GM19324 (cell line): ENCODE measurements at regions not wholly inside any gene's neighbourhood (a gene's known extent, or its start where the extent isn't known, plus 50 kb on each side); places are given as distances from the start of the nearest gene placed in this dataset.
"Not testable (repeated sequence)": the region's sequence is repeated elsewhere in the genome, so short reads cannot be mapped to it uniquely, and the experiment has no call there.

Experiments used
- ATAC-seq: cut with Tn5 transposase; IDR thresholded peaks from one replicate; pipeline ENCODE4 v1.9.1; 2021; ENCODE audit warnings: mild to moderate bottlenecking, moderate library complexity; ENCODE audit not compliant: unreplicated experiment, low FRiP score

DNA sequence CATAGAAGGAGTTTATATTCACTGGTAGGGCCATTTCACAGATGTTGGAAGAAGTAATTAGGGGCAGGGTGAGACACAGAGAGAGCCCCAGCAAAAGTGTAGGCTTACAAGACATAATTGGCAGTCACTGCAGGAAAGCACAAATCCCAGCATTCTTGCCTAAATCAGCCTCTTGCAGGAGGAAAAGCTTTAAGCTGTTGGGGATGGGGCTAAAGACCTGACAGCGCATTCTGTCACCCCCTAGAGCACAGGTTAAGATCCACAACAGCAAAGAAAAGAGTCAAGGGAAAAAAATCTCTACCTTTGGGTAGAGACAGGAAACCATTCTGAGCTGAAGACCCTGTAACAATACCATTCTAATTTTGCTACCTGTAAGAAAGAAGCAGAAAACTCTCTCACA is 409.0 kb downstream of the DAD1 start:
- no peak for ATAC-seq

DNA sequence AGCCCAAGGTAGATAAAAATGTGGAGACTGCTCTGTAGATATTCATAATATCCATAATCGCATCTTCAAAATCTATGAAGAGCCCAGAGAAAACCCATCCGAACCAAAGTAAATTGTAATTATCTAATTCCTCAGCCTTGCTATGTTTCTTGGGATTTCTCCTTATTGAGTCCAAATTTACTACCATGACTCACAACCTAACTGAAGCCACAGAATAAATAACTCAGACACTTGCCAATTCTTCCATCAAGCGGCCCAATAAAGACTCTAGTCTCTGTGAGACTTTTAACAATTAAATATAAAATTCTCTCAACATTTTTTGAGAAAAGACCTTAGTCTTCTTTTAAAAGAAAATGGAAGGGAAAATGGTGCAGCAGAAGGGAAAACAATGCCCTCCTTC is 409.8 kb downstream of the DAD1 start:
- no peak for ATAC-seq

DNA sequence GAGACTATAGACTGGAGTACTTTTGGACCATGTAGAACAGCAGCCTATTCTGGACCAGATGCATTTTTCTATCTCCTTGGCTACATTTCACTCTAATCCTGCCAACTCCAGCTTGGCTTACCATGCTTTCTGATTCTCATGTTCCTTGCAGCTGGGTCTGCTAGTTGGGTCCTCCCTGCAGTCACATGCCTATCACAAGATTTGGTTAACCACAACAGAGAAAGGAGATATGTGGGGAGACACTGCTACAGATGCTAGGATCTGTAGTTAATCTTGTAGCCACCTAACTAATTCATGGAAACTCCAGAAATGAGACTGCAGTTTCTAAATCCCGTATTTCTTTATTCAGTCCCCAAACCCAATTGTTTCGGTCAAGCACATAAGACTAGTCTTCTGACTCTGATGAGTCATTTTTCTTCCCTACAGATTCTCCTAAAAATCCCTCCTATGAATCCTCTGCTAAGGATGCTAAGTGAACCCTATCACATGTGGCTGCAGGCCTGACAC is 410.6 kb downstream of the DAD1 start:
- ATAC-seq, result no peak

DNA sequence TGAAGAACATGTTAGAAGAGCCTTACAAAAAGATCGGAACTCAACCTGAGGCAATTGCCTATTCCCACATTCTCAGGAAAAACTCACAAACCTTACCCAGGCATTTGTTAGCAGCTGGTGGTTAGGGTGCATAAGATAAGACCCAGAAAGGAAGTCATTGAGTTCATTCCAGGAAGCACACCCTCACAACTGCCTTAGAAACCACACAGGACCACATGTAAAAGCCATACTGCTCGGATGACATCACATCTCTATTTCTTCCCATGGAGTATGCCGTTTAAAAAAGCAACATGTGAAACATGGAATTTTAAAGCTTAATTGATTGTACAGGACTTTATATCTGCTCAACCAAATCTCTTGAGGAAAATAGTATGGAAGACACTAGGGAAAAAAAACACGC is 411.2 kb downstream of the DAD1 start:
- no peak for ATAC-seq

DNA sequence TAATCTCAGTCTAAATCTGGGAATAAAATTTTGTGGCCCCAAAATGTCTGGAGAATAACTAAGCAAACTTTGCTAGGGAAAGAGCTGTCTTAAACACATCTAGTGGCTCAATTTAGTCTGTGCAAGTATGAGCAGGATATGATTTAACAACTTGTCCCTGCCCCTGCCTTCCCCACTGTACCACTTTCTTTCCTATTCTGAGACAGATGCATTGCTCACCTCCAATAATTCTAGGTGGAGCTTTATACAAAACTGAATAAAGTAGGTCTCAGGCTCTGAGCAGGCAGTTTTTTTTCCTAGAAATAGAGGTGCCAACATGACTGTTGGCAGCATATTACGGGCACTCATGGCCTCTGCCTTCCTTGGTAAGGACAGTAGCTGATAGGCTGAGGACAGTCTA is 412.1 kb downstream of the DAD1 start:
- ATAC-seq, result no peak

DNA sequence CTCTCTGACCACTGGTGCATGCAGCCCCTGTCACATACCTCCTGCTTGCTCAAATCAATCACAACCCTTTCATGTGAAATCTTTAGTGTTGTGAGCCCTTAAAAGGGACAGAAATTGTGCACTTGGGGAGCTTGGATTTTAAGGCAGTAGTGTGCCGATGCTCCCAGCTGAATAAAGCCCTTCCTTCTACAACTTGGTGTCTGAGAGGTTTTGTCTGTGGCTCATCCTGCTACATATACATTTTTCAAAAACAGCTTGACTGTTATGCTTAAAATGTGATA is 413.8 kb downstream of the DAD1 start:
- ATAC-seq, result not testable (repeated sequence)

DNA sequence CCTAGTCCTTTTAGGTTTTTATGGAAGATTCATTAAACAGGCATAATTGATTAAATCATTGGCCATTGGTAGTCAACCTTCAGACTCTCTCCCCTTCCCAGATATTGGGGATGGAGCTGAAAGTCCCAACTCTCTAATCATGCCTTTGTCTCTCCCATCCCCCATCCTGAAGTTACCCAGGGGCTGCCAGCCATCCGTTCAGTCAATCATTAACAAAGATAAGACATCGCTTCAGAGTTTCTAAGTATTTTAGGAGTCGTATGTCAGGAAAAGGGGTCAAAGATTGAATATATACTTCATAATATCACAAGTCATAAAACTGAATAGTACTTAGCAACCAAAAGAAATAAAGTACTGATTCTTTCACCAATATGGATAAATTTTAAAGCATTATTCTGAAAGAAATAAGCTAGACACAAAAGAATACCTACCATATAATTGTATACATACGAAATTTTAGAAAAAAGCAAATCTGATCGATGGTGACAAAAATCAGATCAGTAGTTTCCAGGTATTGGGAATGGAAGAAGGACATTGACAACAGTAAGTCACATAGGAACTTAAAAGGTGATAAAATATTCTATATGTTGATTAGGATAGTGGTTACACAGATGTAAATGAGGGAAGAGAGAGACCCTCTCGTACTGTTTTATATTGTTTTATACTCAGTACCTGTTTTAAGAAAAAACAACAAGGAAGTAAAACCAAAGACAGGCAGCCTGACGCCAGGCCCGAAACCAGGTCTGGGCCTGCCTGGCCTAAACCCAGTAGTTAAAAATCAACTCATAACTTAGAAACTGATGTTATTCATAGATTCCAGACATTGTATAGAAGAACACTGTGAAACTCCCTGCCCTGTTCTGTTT is 414.4 kb downstream of the DAD1 start:
- ATAC-seq, result no peak

DNA sequence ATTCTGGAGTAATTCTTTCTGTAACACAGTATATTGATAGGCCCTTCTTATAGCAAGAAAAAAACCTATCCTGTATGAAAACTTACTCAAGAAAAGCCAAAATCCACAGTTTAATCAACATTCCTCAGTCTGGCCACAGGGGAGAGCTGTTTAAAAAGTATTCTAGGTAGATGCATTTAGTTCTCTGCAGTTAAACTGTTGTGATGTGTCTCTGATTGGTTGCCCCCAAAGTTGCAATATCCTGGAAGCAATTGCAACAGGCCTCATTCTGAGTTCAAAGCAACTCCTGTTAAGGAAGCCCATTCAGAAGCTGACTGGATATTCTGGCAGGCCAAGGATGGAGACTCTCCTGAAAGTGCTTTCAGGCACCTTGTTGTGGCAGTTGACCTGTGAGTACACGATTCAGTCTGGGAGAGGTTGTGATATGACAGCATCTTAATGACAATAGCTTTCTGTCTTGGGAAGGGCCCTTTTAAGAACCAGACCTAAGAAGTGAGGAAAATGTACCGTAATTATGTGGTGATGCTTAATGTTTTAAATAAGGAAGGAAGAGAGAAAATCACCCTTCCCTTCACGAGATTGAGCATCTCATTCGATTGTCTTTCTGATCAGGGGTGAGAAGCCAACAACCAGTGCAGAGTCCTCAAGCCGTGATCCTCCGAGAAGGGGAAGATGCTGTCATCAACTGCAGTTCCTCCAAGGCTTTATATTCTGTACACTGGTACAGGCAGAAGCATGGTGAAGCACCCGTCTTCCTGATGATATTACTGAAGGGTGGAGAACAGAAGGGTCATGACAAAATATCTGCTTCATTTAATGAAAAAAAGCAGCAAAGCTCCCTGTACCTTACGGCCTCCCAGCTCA is 420.7 kb downstream of the DAD1 start:
- ATAC-seq, result no peak

DNA sequence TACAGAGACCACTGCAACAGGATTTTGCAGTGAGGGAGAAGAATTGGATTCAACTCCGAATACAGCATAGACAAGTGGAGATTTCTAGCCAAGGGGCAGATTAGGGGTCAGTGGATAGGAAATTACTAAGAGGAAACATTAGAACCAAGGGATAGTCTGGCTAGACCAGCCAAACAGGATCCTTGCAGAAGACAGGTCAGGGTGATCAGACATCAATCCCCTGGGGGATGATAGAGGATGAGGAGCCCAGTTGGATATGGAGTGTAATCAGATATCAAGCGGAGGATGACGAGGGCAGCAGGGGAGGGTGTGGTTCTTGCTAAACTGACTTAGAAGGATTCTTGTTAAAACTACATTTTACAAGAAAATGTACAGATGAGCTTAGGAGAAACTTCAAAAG is 424.4 kb downstream of the DAD1 start:
- no peak for ATAC-seq

DNA sequence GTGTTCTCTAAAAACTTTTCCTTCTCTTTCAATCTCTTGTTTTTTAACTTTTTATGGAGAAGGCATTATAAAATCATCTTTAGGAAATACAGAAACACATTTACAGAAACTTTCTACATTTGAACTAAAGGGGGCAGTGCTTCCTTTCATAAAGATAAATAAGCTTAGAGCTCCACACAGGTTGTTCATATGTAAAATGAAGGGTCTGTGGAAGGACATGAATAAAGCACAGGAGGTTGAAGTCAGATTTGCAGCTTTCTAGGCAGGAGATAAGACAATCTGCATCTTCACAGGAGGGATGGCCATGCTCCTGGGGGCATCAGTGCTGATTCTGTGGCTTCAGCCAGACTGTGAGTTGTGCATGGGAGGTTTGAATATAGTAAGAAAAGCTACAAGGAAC is 426.0 kb downstream of the DAD1 start:
- ATAC-seq, result no peak

DNA sequence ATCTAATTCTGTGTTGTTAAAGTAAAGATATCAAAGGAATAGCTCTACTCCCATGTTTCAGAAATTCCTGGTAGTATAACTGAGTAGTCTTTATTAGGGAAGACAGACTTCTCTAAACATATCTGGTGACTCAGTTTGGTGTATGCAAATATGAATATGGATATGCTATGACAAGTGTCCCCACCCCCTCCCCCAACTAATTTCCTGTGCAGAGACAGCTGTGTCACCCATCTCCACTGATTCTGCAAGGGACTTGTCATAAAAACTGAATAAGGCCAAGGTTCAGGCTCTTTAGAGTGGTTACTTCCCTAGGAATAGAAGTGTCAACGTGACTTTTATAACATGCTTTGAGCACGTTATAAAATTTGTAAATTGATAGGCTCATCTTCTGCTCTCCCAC is 429.1 kb downstream of the DAD1 start:
- ATAC-seq, result no peak

DNA sequence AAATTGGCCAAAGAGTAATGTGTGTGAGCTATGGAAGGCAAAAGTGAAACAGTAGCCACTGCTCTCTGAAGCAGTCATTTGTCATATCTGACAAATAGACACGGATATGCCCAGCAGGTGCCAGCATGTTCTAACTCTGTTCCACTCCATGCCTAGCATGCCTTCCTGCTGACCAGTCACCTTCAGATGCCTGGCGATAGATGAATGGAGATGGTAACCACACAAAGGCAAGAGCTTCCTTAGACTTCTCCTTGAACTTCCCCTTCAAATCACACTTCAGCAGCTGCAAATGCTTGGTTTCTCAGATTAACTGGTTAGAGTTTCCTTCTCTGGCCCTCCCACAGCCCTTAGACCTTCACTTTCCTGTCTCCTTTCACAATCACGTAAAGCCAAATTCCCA is 429.9 kb downstream of the DAD1 start:
- ATAC-seq, result no peak

DNA sequence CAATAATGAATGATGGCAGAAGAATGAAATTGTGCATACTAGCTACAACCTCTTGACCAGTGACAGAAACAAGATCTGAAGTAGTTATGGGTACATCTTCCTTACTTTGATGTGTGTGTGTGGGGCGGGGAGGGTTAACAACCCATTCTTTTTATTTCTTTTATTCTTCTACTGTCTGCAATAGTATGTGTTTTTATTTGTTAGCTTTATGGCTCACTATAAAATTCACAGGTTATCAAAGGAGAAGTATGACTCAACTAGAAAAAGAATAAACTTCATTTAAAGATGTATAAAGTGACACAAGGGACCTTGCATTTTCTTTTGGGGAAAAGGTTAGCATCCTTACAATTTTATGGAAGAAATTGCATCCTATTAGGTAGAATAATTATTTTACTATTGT is 430.5 kb downstream of the DAD1 start:
- no peak for ATAC-seq

DNA sequence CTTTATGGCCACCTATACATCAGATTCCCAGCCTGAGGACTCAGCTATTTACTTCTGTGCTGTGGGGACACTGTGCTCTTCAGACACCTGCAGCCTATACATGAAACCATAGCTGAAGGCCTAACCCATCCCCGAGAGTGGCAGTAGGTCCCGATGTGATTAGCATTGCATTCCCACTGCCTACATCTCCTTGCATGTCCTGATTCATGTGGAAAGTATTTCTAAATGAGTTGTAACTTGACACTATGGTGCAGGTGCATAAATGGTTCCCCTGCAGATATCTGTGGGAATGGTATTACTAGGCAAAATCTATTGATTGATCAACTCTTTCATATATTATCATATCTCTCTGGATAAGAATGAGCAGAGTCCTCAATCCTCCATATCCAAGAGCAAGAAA is 433.5 kb downstream of the DAD1 start:
- ATAC-seq, result no peak

DNA sequence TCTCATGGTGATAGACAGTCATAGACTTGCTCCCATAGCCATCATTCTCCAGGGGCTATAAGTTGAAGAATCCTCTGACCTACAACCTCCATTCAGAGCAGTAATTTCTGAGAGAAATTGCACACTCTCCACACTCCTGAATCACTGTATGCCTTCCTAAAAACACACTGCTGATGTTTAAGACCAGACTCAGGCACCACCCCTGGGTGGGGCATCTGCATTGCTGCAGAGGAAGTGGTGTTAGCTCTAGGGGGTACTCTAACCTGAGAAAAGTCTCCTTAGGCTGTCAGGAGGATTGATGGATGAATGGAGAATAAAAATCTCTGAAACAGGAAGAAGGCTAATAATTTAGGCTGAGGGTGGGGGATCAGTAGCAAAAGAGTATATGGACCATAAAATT is 436.1 kb downstream of the DAD1 start:
- ATAC-seq, result no peak

DNA sequence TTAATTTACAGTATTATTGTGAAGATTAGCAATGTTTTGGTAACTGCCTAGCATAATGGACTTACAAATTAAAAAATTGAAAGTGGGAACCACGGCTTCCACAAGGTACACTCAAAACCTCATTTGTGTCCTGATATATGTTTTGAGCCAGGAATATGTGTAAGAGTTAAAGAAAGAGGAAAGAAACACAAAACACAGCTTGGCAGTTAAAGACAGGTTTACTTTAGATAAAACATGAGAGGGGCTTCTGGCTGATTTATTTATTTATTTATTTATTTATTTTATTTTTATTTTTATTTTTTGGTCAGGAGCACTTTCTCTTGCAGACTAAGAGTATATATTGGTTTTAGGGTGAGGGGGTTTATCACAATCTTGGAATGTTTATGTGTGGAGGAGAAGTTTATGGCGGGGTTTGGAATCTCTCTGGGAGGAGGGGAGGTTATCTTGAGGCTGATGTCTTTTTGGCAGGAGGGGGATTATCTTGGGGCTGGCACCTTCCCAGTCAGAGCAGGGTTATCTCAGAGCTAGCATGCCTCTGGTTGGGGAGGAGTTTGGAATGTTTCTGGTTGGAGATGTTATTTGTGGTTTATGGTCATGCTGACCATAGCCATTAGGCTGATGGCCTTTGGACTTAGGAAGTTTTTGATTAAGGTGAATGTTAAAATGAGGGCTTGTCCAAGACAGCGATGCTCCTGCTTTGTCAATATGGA is 436.7 kb downstream of the DAD1 start:
- no peak for ATAC-seq

DNA sequence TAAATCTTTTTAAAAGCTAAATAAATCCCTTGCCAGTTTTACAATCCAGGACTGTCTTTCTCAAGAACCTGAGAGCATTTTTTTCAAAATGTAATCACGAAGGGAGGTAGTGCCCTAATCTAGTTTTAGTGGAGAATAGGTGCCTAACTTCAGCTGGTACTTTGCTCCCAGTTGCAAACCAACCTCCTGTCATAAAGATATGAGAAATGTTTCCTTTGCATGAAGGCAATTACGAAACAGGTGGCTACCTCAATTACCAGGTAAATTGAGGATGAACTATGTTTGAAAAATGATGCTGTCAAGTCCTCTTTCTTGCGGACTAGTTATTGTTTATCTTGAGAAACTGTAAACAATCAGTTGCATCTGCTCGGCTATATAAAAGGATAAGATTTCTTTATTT is 437.9 kb downstream of the DAD1 start:
- no peak for ATAC-seq

DNA sequence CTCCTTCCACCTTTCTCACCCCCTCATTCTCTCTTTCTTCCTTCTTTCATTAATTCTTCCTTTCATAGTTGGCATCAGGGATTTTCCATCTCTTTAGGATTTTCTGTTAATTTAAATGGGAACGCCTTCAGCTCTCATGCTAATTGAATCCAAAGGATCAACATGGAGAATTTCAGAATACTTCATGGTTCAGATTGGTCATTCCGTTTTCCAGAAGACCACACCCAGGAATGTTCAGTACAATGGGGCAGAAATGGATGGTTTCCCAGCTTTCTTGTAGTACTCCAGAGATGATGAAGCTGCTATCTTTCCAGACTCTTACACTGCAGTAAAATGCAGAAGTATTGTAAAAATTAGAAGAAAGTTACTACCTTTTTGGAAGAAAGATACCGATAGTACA is 440.0 kb downstream of the DAD1 start:
- ATAC-seq, result no peak

DNA sequence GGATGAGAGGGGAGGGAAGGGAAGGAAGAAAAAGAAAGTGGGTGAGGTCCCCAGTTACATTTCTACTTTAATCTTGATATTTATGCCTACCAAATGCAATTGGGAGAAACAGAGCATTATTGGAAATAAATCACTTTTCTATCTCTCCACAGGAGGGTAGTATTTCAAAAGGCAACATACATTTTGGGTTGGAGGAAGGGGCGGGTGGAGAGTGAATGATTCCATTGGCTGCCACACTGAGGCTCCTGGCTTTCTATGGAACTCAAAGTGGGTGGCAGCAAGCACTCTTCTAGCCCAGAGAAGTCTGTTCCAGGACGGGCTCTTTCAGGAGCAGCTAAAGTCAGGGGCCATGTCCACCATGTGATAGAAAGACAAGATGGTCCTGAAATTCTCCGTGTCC is 441.3 kb downstream of the DAD1 start:
- ATAC-seq, result no peak

DNA sequence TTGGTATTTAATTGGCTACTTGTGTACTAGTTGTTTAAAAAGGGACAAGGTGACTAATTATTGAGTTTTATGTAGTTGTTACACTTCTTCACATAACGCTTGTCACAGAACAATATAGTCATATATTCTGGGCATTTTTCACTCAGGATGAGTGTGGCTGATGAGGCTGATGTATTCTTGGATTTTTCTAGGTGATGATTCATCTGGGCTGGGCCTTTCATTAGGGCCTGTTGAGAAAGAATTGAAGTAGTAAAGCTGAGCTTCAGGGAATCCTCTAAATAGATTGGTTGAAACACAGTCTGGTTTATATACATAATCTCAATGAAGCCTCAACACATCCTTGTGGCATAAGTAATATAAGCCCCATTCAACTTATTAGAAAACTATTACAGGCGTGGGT is 445.7 kb downstream of the DAD1 start:
- ATAC-seq, result no peak

DNA sequence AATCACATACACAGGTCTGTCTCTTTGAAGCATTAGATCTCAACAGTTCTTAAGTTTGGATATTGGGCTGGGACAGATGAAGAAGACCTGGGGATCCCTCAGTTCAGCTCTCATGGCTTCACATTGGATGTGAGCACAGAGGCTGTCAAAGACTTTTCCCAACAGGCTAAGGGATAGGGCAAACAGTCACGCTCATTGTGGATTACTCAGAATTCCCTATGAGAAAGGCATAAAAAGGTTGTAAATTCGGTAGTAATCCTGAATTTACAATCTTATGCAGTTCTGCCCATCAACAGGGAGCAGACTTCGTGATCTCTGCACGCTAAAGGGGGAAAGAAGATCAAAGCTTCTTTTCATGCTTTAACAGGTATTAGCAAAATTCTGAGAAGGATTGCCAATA is 448.4 kb downstream of the DAD1 start:
- ATAC-seq, result no peak
